Rectal smooth muscle tissue (tissue), 1 donor: ENCODE measurements at regions not wholly inside any gene's neighbourhood (a gene's known extent, or its start where the extent isn't known, plus 50 kb on each side); places are given as distances from the start of the nearest gene placed in this dataset.
"Not testable (repeated sequence)": the region's sequence is repeated elsewhere in the genome, so short reads cannot be mapped to it uniquely, and the experiment has no call there.

ENCODE experiments used
- H3K27ac ChIP-seq: one replicate; pipeline ENCODE4 v1.7.0; 2013; ENCODE audit warnings: low read depth, low read length, inconsistent platforms
- H3K27me3 ChIP-seq: one replicate; pipeline ENCODE4 v1.7.0; 2013; ENCODE audit warnings: low read length; ENCODE audit not compliant: control insufficient read depth, insufficient read depth
- H3K36me3 ChIP-seq: one replicate; pipeline ENCODE4 v1.7.0; 2013; ENCODE audit warnings: low read length; ENCODE audit not compliant: control insufficient read depth, insufficient read depth
- H3K4me1 ChIP-seq: one replicate; pipeline ENCODE4 v1.7.0; 2013; ENCODE audit warnings: low read length; ENCODE audit not compliant: control insufficient read depth, insufficient read depth
- H3K4me3 ChIP-seq: one replicate; pipeline ENCODE4 v1.7.0; 2013; ENCODE audit warnings: low read length
- H3K9ac ChIP-seq: one replicate; pipeline ENCODE4 v1.7.0; 2013; ENCODE audit warnings: low read length

- H3K9ac ChIP-seq: no peak overlapping the region
- no peak overlapping the region for H3K27ac ChIP-seq
- no peaks in the 10 kb centered on the region for H3K4me1 ChIP-seq
- H3K36me3 ChIP-seq: no peaks in the 10 kb centered on the region
- H3K27me3 ChIP-seq: no peaks in the 10 kb centered on the region
- no peak overlapping the region for H3K4me3 ChIP-seq
Observed at GRCh38 chr6:114941078-114941477, 598.3 kb upstream of the HS3ST5 start.

DNA sequence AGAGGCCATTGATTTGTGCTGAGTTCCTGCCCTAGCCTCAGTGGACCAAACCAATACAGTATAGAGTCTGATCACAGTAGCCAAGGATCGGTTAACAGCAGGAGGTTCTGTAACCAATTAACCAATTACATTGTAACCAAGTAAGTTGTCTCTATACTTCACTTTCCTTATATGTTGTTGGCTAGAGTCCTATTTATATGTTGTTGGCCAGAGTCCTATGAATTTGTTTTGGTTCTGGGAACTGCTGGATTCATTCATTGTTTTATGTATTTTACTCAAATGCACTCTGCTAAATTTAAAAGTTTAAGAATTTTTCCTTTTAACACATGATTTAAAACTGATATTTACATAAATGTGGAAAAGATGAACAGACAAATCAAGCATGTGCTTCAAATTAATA, 597.4 kb upstream of the HS3ST5 start:
- Histone ChIP-seq H3K27me3 (no peaks in the 10 kb centered on the region), H3K36me3 (no peaks in the 10 kb centered on the region), H3K4me1 (no peaks in the 10 kb centered on the region), H3K4me3 (no peak overlapping the region), H3K9ac (no peak overlapping the region), H3K27ac (no peak overlapping the region)

DNA sequence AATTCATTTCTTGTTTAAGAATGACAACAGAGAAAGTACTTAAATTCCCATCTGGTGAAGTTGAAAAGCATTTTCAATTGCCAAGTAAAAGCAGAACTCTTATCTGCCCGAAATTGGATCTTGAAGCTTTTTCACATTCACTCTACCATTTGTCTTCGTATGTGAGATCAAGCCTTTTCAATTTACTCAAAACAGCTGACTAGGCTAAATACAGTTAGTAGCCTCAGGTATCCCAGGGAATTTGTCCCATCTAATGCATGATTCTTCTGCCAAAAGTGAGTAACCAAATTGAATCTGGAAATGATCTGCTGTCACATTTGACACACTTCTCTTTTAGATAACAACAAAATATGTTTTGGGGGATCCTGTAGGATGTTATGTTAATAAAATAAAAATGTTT, 596.8 kb upstream of the HS3ST5 start:
- Histone ChIP-seq H3K27ac (no peak overlapping the region), H3K4me3 (no peak overlapping the region), H3K4me1 (no peaks in the 10 kb centered on the region), H3K27me3 (no peaks in the 10 kb centered on the region), H3K9ac (no peak overlapping the region), H3K36me3 (no peaks in the 10 kb centered on the region)

DNA sequence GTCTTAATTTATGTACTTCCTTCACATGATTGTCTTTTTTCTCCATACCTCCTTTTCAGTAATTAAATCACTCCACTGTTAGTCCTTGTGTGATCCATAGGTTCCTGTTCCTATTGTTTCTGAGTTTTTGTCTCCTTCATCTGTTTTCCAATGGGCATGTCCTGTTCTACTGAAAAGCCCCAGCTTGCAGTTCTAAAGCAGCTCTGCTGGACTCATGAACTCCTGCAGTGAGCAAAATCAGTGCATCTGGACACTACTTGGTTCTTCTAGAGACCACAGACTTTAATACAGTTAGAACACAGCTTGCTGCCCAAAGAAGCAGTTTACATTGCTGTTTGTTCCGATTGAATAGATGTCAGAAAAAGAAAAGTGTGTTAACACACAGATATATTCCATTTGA, 593.3 kb upstream of the HS3ST5 start:
- H3K36me3 ChIP-seq: no peaks in the 10 kb centered on the region
- H3K4me3 ChIP-seq: no peak overlapping the region

GRCh38 chr6:114934079-114934478, 591.3 kb upstream of the HS3ST5 start:
- no peak overlapping the region for H3K4me3 ChIP-seq
- no peak overlapping the region for H3K9ac ChIP-seq
- no peaks in the 10 kb centered on the region for H3K4me1 ChIP-seq
- H3K27me3 ChIP-seq: no peaks in the 10 kb centered on the region
- no peak overlapping the region for H3K27ac ChIP-seq
- no peaks in the 10 kb centered on the region for H3K36me3 ChIP-seq

More for the DNA sequence above, 593.3 kb upstream of the HS3ST5 start:
- no peak overlapping the region for H3K27ac ChIP-seq
- H3K4me1 ChIP-seq: no peaks in the 10 kb centered on the region
- H3K9ac ChIP-seq: no peak overlapping the region
- no peaks in the 10 kb centered on the region for H3K27me3 ChIP-seq

DNA sequence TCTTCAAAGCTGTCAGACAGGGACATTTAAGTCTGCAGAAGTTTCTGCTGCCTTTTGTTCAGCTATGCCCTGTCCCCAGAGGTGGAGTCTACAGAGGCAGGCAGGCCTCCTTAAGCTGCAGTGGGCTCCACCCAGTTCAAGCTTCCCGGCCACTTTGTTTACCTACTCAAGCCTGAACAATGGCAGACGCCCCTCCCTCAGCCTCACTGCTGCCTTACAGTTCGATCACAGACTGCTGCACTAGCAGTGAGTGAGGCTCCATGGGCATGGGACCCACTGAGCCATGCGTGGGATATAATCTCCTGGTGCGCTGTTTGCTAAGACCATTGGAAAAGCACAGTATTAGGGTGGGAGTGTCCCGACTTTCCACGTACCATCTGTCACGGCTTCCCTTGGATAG, 585.9 kb upstream of the HS3ST5 start:
- H3K4me1 ChIP-seq, H3K4me3 ChIP-seq, H3K9ac ChIP-seq, H3K27me3 ChIP-seq, H3K27ac ChIP-seq, H3K36me3 ChIP-seq: not testable (repeated sequence)

GRCh38 chr6:114906096-114906495, 563.3 kb upstream of the HS3ST5 start:
- Histone ChIP-seq H3K27ac (no peak overlapping the region), H3K9ac (no peak overlapping the region), H3K4me3 (no peak overlapping the region), H3K4me1 (no peaks in the 10 kb centered on the region), H3K36me3 (no peaks in the 10 kb centered on the region), H3K27me3 (no peaks in the 10 kb centered on the region)

DNA sequence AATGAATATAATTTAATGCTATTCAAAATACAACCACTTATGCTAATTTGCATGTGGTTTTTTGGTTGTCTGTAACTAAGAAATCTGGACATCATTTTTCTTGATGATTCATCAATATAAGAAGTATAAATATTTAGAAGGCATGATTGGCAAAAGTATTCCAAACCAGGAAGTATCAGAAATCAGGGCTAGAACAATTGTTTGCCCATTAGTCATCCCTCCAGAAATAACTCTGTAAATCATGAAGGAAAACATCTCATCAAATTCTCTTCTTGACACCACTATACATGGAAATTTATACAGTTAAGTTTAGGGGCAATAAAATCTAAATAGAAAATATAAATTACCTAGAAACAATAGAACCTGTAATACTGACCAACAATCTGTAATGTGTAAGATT, 554.7 kb upstream of the HS3ST5 start:
- no peak overlapping the region for H3K9ac ChIP-seq
- H3K27me3 ChIP-seq: no peaks in the 10 kb centered on the region
- H3K4me3 ChIP-seq: no peak overlapping the region
- H3K4me1 ChIP-seq: no peaks in the 10 kb centered on the region
- no peak overlapping the region for H3K27ac ChIP-seq
- no peaks in the 10 kb centered on the region for H3K36me3 ChIP-seq

DNA sequence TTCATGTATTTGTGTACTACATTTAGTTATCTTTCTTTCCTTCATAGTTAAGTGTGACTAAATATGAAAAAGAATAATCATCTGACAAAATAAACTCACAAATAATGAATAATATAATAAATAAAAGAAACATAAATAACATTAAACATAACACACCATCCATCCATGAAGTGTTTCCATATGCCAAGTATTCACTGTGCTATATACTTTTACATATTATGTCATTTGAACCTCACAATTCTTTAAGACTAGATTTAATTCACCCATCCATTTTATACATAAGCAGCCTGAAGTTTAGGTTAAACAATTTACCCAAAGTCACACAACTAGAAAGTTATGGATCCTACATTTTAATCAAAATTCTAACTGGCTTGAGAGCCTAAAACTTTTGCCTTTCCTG, 549.4 kb upstream of the HS3ST5 start:
- H3K27ac ChIP-seq: no peak overlapping the region
- no peaks in the 10 kb centered on the region for H3K4me1 ChIP-seq

GRCh38 chr6:114888241-114888640, 545.4 kb upstream of the HS3ST5 start:
- no peak overlapping the region for H3K9ac ChIP-seq
- no peak overlapping the region for H3K4me3 ChIP-seq
- no peak overlapping the region for H3K27ac ChIP-seq
- no peaks in the 10 kb centered on the region for H3K4me1 ChIP-seq
- H3K27me3 ChIP-seq: no peaks in the 10 kb centered on the region
- H3K36me3 ChIP-seq: no peaks in the 10 kb centered on the region

More for the DNA sequence above, 549.4 kb upstream of the HS3ST5 start:
- Histone ChIP-seq H3K9ac (no peak overlapping the region), H3K27me3 (no peaks in the 10 kb centered on the region), H3K36me3 (no peaks in the 10 kb centered on the region), H3K4me3 (no peak overlapping the region)

DNA sequence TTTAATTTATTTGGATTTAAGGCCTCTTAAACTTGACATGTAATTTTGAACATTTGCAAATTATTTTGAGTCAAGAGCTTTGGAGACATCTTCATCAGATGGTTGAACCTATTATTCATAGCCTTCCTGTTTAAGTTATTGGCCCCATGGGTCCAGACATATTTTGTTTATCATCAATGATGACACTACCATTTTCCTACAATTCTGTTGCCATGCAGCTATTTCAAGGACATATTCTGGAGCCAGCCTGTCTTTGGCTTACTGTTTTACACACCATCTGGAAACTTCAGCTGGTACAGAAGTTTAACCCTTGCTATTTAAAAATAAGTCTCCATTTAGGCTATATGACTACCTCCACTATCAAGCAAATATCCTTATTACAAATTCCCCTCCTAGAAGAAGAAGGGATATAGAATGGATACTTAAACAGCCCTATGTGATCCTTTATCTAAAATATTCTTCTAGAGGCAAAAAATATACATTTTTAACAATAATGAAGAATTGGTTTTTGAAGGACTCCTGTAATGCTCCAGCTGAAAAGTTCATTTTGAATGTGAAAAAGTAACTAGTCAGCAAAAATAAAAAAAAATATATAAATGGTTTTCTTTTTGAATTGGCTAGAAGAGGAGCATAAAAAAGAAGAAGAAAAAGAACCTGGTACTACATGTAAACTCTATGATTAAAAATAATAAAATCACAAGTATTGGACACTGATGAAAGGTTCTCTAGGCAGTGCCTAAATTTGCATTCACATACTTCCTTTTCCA, 544.0 kb upstream of the HS3ST5 start:
- Histone ChIP-seq H3K27ac (no peak overlapping the region), H3K9ac (no peak overlapping the region), H3K4me1 (no peaks in the 10 kb centered on the region), H3K4me3 (no peak overlapping the region), H3K36me3 (no peaks in the 10 kb centered on the region), H3K27me3 (no peaks in the 10 kb centered on the region)

GRCh38 chr6:114879693-114880092, 536.9 kb upstream of the HS3ST5 start:
- Histone ChIP-seq H3K9ac (no peak overlapping the region), H3K4me1 (no peaks in the 10 kb centered on the region), H3K36me3 (no peaks in the 10 kb centered on the region), H3K27ac (no peak overlapping the region), H3K27me3 (no peaks in the 10 kb centered on the region), H3K4me3 (no peak overlapping the region)

GRCh38 chr6:114878091-114878490, 535.3 kb upstream of the HS3ST5 start:
- H3K27me3 ChIP-seq: no peaks in the 10 kb centered on the region
- H3K4me1 ChIP-seq: no peaks in the 10 kb centered on the region
- no peaks in the 10 kb centered on the region for H3K36me3 ChIP-seq
- H3K4me3 ChIP-seq: no peak overlapping the region
- H3K27ac ChIP-seq: no peak overlapping the region
- no peak overlapping the region for H3K9ac ChIP-seq
